CD4-positive, alpha-beta T cell treated with Interleukin-2 at 100 ng/mL for 4 hours (primary cell): ENCODE measurements at regions not wholly inside any gene's neighbourhood (a gene's known extent, or its start where the extent isn't known, plus 50 kb on each side); places are given as distances from the start of the nearest gene placed in this dataset.

ENCODE experiments used
- DNase-seq: peaks from one replicate; pipeline ENCODE4 v3.0.0-alpha.2; 2020; ENCODE audit warnings: low spot score

- DNase-seq, result no peak
These were observed 210.9 kb downstream of the ZC3H11B start for GRCh38 chr1:219401724-219402625.

DNA sequence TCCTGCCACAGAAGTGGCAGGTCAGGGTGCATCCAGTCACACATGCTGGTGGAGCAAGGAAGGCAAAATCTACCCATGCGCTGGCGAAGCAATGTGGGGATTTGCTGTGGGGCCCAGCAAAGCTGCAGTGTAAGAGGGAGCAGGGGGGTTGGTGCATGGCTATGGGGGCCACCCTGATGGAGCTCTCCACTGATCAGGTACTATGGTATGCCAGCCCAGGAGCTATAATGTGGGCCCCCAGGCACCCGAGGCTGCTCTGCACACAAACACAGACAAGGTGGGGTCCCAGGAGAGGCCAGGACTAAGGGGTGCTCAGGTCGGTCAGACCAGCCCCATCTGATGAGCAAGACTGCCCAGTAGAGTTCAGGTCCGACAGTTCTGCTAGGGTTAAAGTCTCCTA lies 213.5 kb downstream of the ZC3H11B start:
- DNase-seq, result no peak

DNA sequence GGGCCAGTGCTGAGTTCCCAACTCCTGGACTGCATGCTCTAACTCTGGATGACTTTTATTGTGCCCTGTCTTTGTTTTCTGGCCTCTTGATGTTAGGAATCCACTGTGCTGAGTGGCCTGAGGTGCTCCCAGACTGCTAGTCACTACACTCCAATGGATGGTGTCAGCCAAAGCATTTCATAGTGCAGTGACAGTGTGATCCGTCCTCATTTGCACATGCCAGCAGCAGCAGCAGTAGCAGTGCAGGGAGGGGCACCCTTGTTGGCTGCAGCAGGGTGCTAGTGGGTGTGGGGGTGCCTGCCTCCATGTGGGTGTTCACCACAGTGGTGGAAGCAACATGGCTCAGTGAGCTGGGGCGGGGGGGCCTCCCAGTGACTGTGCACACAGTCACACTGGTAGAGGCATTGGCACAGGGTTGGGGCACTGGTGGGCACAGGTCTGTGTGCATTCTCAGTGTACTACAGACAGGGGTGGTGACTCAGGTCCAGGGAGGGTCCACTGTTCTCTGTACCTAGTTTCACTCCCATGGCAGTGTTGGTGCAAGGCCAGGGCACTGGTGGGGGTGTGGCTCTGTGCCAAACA lies 214.0 kb downstream of the ZC3H11B start:
- no peak for DNase-seq

DNA sequence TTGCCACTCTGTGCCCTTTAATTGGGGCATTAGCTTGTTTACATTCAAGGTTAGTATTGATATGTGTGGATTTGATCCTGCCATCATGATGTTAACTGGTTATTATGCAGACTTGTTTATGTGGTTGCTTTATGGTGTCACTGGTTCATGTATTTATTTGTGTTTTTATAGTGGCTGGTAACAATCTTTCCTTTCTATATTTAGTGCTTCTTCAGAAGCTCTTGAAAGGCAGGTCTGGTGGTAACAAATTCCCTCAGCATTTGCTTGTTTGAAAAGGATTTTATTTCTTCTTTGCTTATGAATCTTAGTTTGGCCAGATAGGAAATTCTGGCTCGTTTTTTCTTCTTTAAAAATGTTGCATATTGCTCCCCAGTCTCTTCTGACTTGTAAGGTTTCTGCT lies 215.4 kb downstream of the ZC3H11B start:
- DNase-seq, result no peak

- no peak for DNase-seq
These were observed 217.6 kb downstream of the LYPLAL1 start for GRCh38 chr1:219391297-219391696.

- no peak for DNase-seq
These were observed 213.5 kb downstream of the LYPLAL1 start for GRCh38 chr1:219387211-219387610.

DNA sequence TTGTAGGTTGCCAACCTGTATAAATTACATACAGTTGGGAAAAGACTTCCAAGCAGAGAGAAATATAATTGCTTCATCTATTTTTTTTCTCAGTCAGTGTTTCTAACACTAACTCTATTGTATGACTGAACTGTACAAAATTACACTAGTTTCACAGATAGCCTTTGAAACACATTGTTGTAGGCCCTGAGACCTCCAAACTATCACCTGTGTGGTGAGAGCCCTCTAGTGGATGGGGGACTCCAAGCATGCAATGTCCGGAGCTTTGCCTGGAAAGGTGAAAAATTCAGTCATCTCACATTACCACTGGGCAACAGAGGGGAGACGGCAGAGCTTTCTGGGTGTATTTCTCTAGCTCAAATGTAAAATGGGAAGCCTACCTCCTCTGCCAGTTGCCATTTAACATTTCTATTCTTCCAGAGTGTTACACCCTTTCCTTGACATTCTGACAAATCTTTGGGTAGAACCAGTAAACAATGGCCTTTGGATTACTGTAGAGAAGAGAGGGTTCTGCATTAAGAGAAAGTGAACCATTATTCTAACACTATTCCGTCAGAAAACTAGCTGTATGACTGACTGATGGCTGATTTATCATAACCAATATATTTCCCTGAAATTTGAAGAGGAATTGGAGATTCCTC lies 212.2 kb downstream of the LYPLAL1 start:
- DNase-seq, result no peak

GRCh38 chr1:219383281-219383680 lies 209.6 kb downstream of the LYPLAL1 start:
- DNase-seq, result no peak

DNA sequence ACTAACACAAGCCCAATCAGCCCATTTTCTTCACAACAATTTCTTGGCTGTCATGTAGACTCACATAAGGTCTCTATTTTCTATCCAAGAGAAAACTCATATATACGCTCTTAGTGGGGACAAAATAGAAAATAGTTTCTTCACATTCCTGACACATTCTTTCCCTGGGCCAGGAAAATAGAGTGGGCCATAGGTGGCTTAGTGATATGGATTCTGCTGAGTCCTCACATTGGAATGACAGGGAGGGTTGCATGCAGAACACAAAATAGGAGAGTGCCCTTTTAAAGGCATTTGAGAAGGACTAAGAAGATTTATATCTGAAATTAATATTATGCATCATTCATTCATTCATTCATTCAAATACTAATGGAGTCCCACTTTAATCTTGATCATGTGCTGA lies 207.7 kb downstream of the LYPLAL1 start:
- DNase-seq, result no peak

DNA sequence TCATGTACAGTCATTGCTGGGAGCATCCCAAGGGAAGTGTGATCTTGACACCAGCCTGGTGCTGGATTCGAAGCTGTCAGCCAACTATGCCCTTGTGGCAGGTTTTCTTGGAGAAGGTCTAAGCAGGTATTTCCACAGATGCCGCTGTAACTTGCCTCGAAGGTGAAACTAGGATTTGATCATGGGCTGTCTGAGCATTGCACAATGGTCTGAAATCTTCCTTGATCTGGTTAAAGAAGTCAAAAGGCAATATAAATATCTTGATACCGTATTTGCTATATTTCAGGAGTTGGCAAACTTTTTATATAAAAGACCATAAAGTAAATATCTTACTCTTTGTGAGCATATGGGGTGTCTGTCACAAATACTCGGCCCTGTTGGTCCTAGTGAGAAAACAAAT lies 206.8 kb downstream of the LYPLAL1 start:
- DNase-seq, result no peak

DNA sequence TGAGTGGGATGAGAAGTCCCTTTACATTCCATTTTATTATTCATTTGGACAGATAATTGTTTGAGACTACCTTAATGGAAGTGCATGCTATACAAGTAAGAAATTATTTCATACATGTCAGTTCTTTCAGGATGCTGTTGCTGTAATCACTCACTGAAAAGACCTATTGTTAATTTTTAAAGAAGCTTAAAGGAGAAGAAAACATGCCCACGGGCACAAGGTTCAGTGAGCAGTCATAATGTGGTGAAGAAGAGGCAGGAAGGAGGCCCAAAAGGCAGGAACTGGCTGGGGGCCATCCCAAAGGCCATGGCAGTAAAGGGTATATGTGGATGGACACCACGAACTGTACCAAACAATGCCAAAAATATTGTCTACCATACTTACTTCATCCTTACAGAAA lies 206.0 kb downstream of the LYPLAL1 start:
- DNase-seq, result no peak

DNA sequence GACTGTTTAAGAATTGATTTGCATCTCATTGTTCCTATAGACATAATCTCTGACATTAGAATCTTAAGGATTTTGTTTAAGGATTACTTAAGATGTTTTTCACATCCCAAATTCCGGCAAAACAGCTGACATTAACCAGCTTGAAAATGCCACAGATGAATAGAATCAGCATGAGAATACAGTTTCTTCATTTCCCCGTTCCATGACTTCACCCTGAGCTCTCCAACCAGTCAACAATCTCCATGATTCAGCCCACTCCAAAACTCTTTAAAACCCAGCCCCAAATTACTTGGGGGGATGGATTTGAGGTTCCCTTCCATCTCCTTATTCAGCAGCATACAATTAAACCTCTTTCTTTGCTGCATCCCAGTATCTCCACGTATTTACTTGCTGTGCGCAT lies 201.0 kb downstream of the LYPLAL1 start:
- DNase-seq, result no peak

DNA sequence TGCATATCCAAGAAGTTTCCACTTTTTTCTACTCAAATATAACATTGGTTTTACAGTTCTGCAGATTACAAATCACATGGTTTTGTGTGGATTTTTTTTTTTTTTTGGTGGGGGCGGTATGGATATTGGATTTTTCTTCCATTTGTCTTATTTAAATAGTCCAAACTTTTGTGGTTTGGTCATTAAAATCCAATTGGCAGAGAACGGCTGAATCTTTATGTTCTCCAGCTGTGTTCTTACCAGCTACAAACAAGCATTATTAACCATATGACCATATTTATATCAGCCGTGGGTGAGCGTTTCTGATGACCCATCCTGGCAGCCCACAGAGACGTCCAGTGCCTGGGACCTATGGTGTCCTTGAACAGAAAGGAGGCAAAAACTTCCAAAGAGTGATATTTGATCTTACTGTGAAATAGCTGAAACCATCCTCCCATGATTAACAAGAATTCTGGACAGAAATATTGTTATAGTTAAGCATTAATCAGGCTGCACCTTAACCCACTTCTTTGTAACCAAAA lies 200.4 kb downstream of the LYPLAL1 start:
- no peak for DNase-seq

DNA sequence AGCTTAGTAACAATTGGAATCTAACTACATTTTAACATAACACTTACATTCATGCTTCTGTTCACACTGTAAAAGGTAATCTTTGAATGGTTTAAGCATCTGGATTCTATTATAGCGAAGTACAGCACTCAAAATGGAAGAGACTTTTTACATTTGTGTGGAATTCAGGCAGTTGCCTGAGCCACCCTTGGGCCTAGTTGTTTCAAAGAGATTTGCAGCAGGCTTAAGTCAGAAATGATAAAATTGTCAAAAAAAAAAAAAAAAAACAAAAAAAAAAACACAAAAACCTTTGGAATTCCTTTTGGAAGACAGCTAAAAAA lies 199.9 kb downstream of the LYPLAL1 start:
- DNase-seq, result no peak

- no peak for DNase-seq
These were observed 199.4 kb downstream of the LYPLAL1 start for GRCh38 chr1:219372916-219373615.

DNA sequence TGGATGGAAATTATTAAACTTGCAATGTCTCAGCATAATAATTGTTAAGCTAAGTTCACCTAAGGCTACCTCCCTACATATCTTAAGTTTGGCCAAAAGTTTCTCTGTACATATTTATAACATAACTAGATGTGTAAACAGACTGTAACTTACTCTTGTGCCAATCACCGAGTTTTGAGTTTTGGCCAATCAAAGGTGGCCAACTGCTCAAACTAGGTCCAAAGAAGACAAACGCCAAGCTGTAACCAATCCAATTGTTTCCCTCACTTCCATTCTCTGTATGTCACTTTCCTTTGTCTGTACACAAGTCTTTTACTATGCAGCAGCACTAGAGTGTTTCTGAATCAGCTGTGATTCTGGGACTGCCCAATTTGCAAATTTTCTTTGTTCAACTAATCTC lies 197.8 kb downstream of the LYPLAL1 start:
- DNase-seq, result no peak

DNA sequence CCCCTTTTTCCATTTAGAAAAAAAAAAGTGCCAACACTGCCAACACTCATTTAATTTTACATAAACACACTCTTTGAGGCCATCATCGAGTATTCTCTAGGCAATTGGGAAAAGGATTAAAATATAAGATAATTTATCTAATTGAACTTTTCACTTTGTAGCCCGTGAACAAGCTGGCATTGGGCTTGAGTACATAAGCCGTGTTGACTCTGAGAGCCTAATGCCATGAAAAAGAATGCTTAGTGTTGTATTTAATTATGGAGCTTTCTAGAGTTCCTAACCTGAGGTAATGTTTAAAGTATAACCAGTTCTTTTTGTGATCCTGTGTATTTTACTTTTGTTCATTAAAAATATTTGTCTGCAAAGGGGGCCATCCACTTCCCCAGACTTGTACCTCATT lies 193.8 kb downstream of the LYPLAL1 start:
- no peak for DNase-seq

DNA sequence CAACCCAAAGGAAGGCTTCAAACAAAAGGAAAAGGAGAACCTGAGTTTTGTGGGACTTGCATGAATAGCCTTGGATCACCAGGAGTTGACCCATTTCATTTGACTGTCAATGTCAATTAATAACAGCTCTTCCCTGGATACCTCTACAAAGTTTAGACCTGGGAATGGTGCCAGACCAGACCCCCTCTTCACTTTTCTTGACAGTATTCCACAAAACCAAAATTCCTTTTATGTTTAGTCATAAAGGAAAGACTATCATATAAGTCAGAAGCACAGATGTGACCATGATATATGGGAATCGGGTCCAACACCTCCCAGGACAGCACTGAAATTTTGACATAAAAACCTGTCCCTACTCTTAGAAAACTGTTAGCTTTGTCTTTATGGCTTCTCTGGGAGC lies 191.8 kb downstream of the LYPLAL1 start:
- DNase-seq, result no peak

- no peak for DNase-seq
These were observed 189.0 kb downstream of the LYPLAL1 start for GRCh38 chr1:219362702-219363101.

- DNase-seq, result no peak
These were observed 185.4 kb downstream of the LYPLAL1 start for GRCh38 chr1:219359126-219359525.

DNA sequence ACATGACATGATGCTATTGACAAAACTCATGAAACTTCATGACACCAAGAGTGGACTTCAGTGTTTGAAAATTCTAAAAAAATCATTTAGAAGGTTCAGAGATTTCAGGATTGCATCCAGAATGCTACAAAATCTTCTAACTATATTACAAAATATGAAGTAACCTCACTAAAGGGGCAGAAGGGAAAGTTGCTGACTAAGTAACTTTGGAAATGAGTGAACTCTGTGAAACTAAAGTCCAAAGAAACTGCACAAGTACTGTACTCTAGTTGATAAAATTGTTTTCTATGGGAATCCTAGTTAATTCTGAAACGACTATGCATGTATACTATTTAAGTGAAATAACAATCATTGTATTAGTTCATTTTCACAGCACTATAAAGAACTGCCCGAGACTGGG lies 184.4 kb downstream of the LYPLAL1 start:
- DNase-seq, result no peak

GRCh38 chr1:219354962-219355361 lies 181.3 kb downstream of the LYPLAL1 start:
- no peak for DNase-seq
